Left lung (tissue), 4 donors: ENCODE measurements at regions not wholly inside any gene's neighbourhood (a gene's known extent, or its start where the extent isn't known, plus 50 kb on each side); places are given as distances from the start of the nearest gene placed in this dataset.

ENCODE experiments used
- ATAC-seq: fragments of 200-7000 bp; cut with Tn5 transposase; one replicate; pipeline ENCODE4 v1.9.1; 2020; ENCODE audit warnings: moderate library complexity
- DNase-seq, 4 donors: peaks; one replicate each; pipeline ENCODE4 v3.0.0-alpha.2; 2013 to 2020
- H3K27ac ChIP-seq, 2 donors: fragments of 200-600 bp; sonication (generic) in 1 of 2; one replicate each; pipeline versions ENCODE4 v1.5.0 to v1.8.0; 2020 to 2021
- H3K27me3 ChIP-seq, 2 donors: fragments of 200-600 bp; sonication (generic) in 1 of 2; one replicate each; pipeline versions ENCODE4 v1.5.0 to v1.8.0; 2020 to 2021
- H3K36me3 ChIP-seq, 2 donors: fragments of 200-600 bp; sonication (generic) in 1 of 2; one replicate each; pipeline versions ENCODE4 v1.5.0 to v1.8.0; 2020 to 2021
- H3K4me1 ChIP-seq, 2 donors: fragments of 200-600 bp; one replicate each; pipeline ENCODE4 v1.8.0; 2021
- H3K4me3 ChIP-seq, 2 donors: fragments of 200-600 bp; sonication (generic) in 1 of 2; one replicate each; pipeline versions ENCODE4 v1.5.0 to v1.8.0; 2020 to 2021; ENCODE audit warnings: mild to moderate bottlenecking in 1 of 2
- H3K9me3 ChIP-seq, 2 donors: fragments of 200-600 bp; sonication (generic) in 1 of 2; one replicate each; pipeline versions ENCODE4 v1.5.0 to v1.8.0; 2020 to 2021
- CTCF ChIP-seq, 2 donors: fragments of 200-600 bp; sonication (generic) in 1 of 2; IDR thresholded peaks; one replicate each; pipeline versions ENCODE4 v1.5.0 to v1.8.0; 2021; ENCODE audit warnings: antibody characterized with exemption in 2 of 2
- intact Hi-C, 2 donors: fragments of 100-400 bp; cut with DNase I; formaldehyde crosslinking; loops; one replicate each; pipeline versions ENCODE4 v1.11.2 to v1.14.2; 2022
- donor health status: DM: no; HTN: yes; CAD: no.
- donor health status: DM: no; HTN: no; CAD: no.

GRCh38 chr11:93067881-93068390, 98.5 kb downstream of the MTNR1B start:
- H3K36me3 ChIP-seq: no peaks in the 10 kb centered on the region
- DNase-seq (no peak), ATAC-seq (no peak)
- no peak overlapping the region for H3K27ac ChIP-seq
- no peak overlapping the region for H3K4me3 ChIP-seq
- no peaks in the 10 kb centered on the region for H3K9me3 ChIP-seq
- H3K4me1 ChIP-seq: no peaks in the 10 kb centered on the region
- intact Hi-C loops: no loop called here
- no peaks in the 10 kb centered on the region for H3K27me3 ChIP-seq
- TF ChIP-seq CTCF (IDR thresholded peaks at IDR 0.05): no peak

GRCh38 chr11:93072229-93072914, 102.9 kb downstream of the MTNR1B start:
- DNase-seq (no peak), ATAC-seq (no peak)
- no peaks in the 10 kb centered on the region for H3K4me1 ChIP-seq
- no peak overlapping the region for H3K4me3 ChIP-seq
- no peaks in the 10 kb centered on the region for H3K36me3 ChIP-seq
- intact Hi-C loops: no loop called here
- no peaks in the 10 kb centered on the region for H3K9me3 ChIP-seq
- H3K27ac ChIP-seq: no peak overlapping the region
- no peaks in the 10 kb centered on the region for H3K27me3 ChIP-seq
- TF ChIP-seq CTCF (IDR thresholded peaks at IDR 0.05): no peak

GRCh38 chr11:93073026-93073425, 103.6 kb downstream of the MTNR1B start:
- Histone ChIP-seq H3K27me3 (no peaks in the 10 kb centered on the region), H3K36me3 (no peaks in the 10 kb centered on the region), H3K9me3 (no peaks in the 10 kb centered on the region), H3K4me3 (no peak overlapping the region), H3K27ac (no peak overlapping the region), H3K4me1 (no peaks in the 10 kb centered on the region)
- DNase-seq (no peak), ATAC-seq (no peak)
- intact Hi-C loops: no loop called here
- no peak for TF ChIP-seq CTCF (IDR thresholded peaks at IDR 0.05)

- DNase-seq (no peak), ATAC-seq (no peak)
- Histone ChIP-seq H3K9me3 (no peaks in the 10 kb centered on the region), H3K27ac (no peak overlapping the region), H3K4me3 (no peak overlapping the region), H3K36me3 (no peaks in the 10 kb centered on the region), H3K27me3 (no peaks in the 10 kb centered on the region), H3K4me1 (no peaks in the 10 kb centered on the region)
- intact Hi-C loops: no loop called here
- no peak for TF ChIP-seq CTCF (IDR thresholded peaks at IDR 0.05)
Measured at GRCh38 chr11:93073508-93074280, 104.2 kb downstream of the MTNR1B start.

GRCh38 chr11:93074352-93074751, 104.9 kb downstream of the MTNR1B start:
- ATAC-seq: no peak
- no peak for TF ChIP-seq CTCF (IDR thresholded peaks at IDR 0.05)
- no peaks in the 10 kb centered on the region for H3K9me3 ChIP-seq

More at GRCh38 chr11:93074352-93074751, 104.9 kb downstream of the MTNR1B start:
- no peaks in the 10 kb centered on the region for H3K36me3 ChIP-seq
- H3K4me1 ChIP-seq: no peaks in the 10 kb centered on the region
- H3K27ac ChIP-seq: no peak overlapping the region
- no peak overlapping the region for H3K4me3 ChIP-seq
- DNase-seq: no peak
- H3K27me3 ChIP-seq: no peaks in the 10 kb centered on the region
- intact Hi-C loops: no loop called here
